Heart left ventricle (tissue), 16 donors: ENCODE measurements at regions not wholly inside any gene's neighbourhood (a gene's known extent, or its start where the extent isn't known, plus 50 kb on each side); places are given as distances from the start of the nearest gene placed in this dataset.

Experiments
- ATAC-seq, 4 donors: fragments of 200-7000 bp; cut with Tn5 transposase; one replicate each; pipeline ENCODE4 v1.9.1; 2020 to 2022; ENCODE audit warnings: moderate library complexity in 4 of 4, mild to moderate bottlenecking in 3 of 4, moderate number of reproducible peaks in 1 of 4
- DNase-seq, 5 donors: peaks; one replicate each; pipeline ENCODE4 v3.0.0-alpha.2; 2020
- H3K27ac ChIP-seq, 12 donors: fragments of 200-600 bp; sonication (generic) in 4 of 12; one replicate each; pipeline versions ENCODE4 v1.5.0 to v1.8.0; 2016 to 2022; ENCODE audit warnings: mild to moderate bottlenecking in 2 of 12
- H3K27me3 ChIP-seq, 9 donors: fragments of 200-600 bp; sonication (generic) in 2 of 9; one replicate each; pipeline versions ENCODE4 v1.5.1 to v1.8.0; 2016 to 2022; ENCODE audit warnings: mild to moderate bottlenecking in 3 of 9
- H3K36me3 ChIP-seq, 9 donors: fragments of 200-600 bp; sonication (generic) in 2 of 9; one replicate each; pipeline versions ENCODE4 v1.5.0 to v1.8.0; 2018 to 2022; ENCODE audit warnings: mild to moderate bottlenecking in 2 of 9
- H3K4me1 ChIP-seq, 12 donors: fragments of 200-600 bp; sonication (generic) in 4 of 12; one replicate each; pipeline versions ENCODE4 v1.5.0 to v1.8.0; 2016 to 2022; ENCODE audit warnings: mild to moderate bottlenecking in 3 of 12
- H3K4me3 ChIP-seq, 12 donors: fragments of 200-600 bp; sonication (generic) in 4 of 12; one replicate each; pipeline versions ENCODE4 v1.5.0 to v1.8.0; 2017 to 2022; ENCODE audit warnings: mild to moderate bottlenecking in 9 of 12, moderate library complexity in 4 of 12
- H3K9me3 ChIP-seq, 12 donors: fragments of 200-600 bp; sonication (generic) in 4 of 12; one replicate each; pipeline versions ENCODE4 v1.5.0 to v1.8.0; 2016 to 2022; ENCODE audit warnings: mild to moderate bottlenecking in 1 of 12
- POLR2A ChIP-seq, 2 donors: fragments of 450-650 bp; IDR thresholded peaks; one replicate each; pipeline ENCODE4 v1.6.1; 2017; ENCODE audit warnings: antibody characterized with exemption in 2 of 2, mild to moderate bottlenecking in 2 of 2, moderate library complexity in 2 of 2
- WGBS, 4 donors: extraction: QIAGEN DNeasy Blood & Tissue Kit in 2 of 4; methylation state at CpG; one replicate each; pipeline versions ENCODE4 v1.1.5 to v1.1.7; 2013 to 2018; 5-methylcytosine and 5-hydroxymethylcytosine counted together
- intact Hi-C, 10 donors: fragments of 100-400 bp; cut with DNase I; formaldehyde crosslinking; loops; one replicate each; pipeline versions ENCODE4 v1.11.1 to v1.14.2; 2022
- TF ChIP-seq, protein P1 (sequence below), 12 donors: fragments of 200-600 bp; sonication (generic) in 4 of 12; IDR thresholded peaks; one replicate each; pipeline versions ENCODE4 v1.5.0 to v1.8.0; 2018 to 2022; ENCODE audit warnings: antibody characterized with exemption in 12 of 12, mild to moderate bottlenecking in 5 of 12
- donor health status: ischemic (EF 13 %, LVEDD 7.1; RV severe dilation, severe dysfunction).
- donor health status: healthy with polysubstance abuse.
- donor health status: DM: no; HTN: yes; CAD: no.
- donor health status: DM: no; HTN: no; CAD: no.
- donor health status: ischemic (EF 25% LVEDD 6.9; RV normal size, moderate dysfunction).
- donor health status: ischemic (EF 25% LVEDD 5.7; RV mildly dilated, moderate dysfunction).
- donor health status: healthy.
- donor health status: DM: yes; HTN: yes; CAD: no.
- donor health status: ischemic (EF 35%, LVEDD 5.7; RV mildly dilated, moderate dysfunction).
- donor health status: nonischemic (EF 11% LVEDD 7.7; RV severe dilation, severe dysfunction).
- donor health status: DM: yes; HTN: yes; CAD: no.
- donor health status: PGD.
- donor health status: ischemic (EF 29% LVEDD 5.4; RV normal size, mild dysfunction).
- donor health status: nonischemic (EF 23%, LVEDD 6.1; RV moderate dilation, normal function).

DNA sequence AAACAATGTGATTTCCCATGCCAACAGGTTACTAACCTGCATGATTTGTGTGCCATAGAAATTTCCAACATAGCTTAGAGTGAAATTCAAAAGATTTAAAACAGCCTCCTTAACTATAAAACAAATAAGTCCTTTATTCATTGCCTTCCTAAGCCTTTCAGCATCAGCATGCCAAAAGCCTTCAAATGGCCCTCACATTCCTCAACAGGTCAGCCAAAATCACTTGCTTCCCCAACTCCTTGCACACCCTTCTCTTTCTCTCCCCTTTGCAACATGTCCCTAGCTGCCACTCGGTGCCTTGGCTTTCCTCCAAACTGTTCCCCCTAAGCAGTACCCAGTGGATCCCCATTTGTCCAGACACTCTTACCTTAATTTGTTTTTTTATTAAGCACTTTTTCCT lies 74.9 kb upstream of the PCDH19 start:
- no peak for ATAC-seq
- Histone ChIP-seq H3K27ac (no peak overlapping the region), H3K4me3 (no peak overlapping the region), H3K4me1 (no peaks in the 10 kb centered on the region), H3K36me3 (no peaks in the 10 kb centered on the region), H3K9me3 (no peaks in the 10 kb centered on the region), H3K27me3 (no peaks in the 10 kb centered on the region)
- WGBS, 4 donors = 60 to 84% (median 71%) methylated on average over 1 of the region's 1 CpG
- no peak for DNase-seq
- no peak for TF ChIP-seq POLR2A (IDR thresholded peaks at IDR 0.05)
- TF ChIP-seq, protein P1, sequence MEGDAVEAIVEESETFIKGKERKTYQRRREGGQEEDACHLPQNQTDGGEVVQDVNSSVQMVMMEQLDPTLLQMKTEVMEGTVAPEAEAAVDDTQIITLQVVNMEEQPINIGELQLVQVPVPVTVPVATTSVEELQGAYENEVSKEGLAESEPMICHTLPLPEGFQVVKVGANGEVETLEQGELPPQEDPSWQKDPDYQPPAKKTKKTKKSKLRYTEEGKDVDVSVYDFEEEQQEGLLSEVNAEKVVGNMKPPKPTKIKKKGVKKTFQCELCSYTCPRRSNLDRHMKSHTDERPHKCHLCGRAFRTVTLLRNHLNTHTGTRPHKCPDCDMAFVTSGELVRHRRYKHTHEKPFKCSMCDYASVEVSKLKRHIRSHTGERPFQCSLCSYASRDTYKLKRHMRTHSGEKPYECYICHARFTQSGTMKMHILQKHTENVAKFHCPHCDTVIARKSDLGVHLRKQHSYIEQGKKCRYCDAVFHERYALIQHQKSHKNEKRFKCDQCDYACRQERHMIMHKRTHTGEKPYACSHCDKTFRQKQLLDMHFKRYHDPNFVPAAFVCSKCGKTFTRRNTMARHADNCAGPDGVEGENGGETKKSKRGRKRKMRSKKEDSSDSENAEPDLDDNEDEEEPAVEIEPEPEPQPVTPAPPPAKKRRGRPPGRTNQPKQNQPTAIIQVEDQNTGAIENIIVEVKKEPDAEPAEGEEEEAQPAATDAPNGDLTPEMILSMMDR (IDR thresholded peaks at IDR 0.05) = no peak
- intact Hi-C loops = no loop called here

DNA sequence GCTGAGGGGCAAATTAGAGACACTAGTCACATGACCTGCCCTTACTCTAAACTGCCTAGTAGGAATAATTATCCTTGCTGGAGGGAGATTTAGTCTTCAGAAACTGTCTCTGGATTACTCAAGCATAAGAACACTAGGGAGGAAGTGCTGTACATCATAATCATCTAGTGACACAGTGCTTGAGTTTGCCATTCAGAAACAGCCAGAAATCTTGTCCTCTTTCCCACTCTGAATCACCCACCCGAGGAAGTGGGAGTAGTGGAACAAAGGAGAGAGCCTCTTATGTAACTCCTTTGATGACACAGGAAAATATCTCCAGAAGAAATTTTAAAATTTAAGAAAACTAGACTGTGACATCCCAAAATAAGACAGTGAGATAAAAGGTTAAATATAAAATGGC lies 69.3 kb upstream of the PCDH19 start:
- WGBS, 4 donors = 25 to 53% (median 37%) methylated on average over 1 of the region's 1 CpG
- Histone ChIP-seq H3K9me3 (no peaks in the 10 kb centered on the region), H3K36me3 (no peaks in the 10 kb centered on the region), H3K27me3 (no peaks in the 10 kb centered on the region), H3K4me3 (no peak overlapping the region), H3K4me1 (peaks cover 0 to 18% (median 0%) of the 10 kb centered on the region in 12 donors), H3K27ac (peak overlapping the region in 1 of 12 donors; percentile 9)
- intact Hi-C loops = no loop called here
- no peak for DNase-seq
- ATAC-seq = peak in 1 of 4 donors; percentile 20
- TF ChIP-seq POLR2A (IDR thresholded peaks at IDR 0.05) = no peak
- TF ChIP-seq, protein P1 (IDR thresholded peaks at IDR 0.05) = no peak

DNA sequence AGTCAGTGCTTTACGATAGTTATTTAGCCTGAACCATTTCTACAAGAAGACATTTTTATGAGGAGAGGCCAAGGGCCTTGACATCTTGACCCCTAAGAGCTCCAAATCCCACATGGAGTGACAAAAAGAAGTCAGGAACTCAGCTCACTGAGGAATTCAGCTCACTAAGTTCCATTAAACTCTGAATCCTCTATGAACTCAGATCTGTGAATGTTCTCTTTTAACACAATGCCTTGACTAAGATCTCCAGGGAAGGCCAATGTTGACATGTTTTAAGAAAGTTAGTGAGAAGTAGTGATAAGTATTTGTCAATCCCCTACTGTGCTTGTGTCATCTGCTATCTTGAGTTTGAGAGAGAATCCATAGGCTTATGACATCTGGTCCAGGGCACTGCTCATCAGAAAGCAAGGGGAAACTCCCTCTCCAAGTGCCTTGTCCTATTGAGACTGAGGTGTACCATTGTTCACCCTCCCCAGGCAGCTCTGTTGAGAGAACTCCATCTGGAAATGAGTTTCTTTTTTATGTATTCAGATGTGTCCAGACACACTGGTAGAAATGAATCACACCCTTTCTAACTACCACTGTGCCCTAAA lies 68.7 kb upstream of the PCDH19 start:
- Histone ChIP-seq H3K4me3 (no peak overlapping the region), H3K9me3 (no peaks in the 10 kb centered on the region), H3K27ac (peak overlapping the region in 4 of 12 donors; percentile 9 to 38 (median 23)), H3K4me1 (peaks cover 0 to 18% (median 0%) of the 10 kb centered on the region in 12 donors), H3K36me3 (no peaks in the 10 kb centered on the region), H3K27me3 (no peaks in the 10 kb centered on the region)
- no peak for TF ChIP-seq POLR2A (IDR thresholded peaks at IDR 0.05)
- TF ChIP-seq, protein P1 (IDR thresholded peaks at IDR 0.05) = no peak
- peak in 1 of 4 donors; percentile 18 for ATAC-seq
- WGBS, 4 donors = 68 to 77% (median 71%) methylated on average over 1 of the region's 1 CpG
- intact Hi-C loops = no loop called here
- peak in 1 of 5 donors; percentile 15 for DNase-seq

GRCh38 chrX:100477958-100478357 lies 67.9 kb upstream of the PCDH19 start:
- Histone ChIP-seq H3K27me3 (no peaks in the 10 kb centered on the region), H3K4me3 (no peak overlapping the region), H3K27ac (peak overlapping the region in 6 of 12 donors; percentile 11 to 43 (median 26)), H3K4me1 (peaks cover 0 to 18% (median 0%) of the 10 kb centered on the region in 12 donors), H3K36me3 (no peaks in the 10 kb centered on the region), H3K9me3 (no peaks in the 10 kb centered on the region)
- intact Hi-C loops = no loop called here
- 34 to 45% (median 40%) methylated on average over 4 of the region's 4 CpGs for WGBS, 4 donors
- TF ChIP-seq, protein P1 (IDR thresholded peaks at IDR 0.05) = no peak
- no peak for TF ChIP-seq POLR2A (IDR thresholded peaks at IDR 0.05)
- ATAC-seq (peak in 3 of 4 donors; percentile 33 to 64 (median 43)), DNase-seq (peak in 3 of 5 donors; percentile 17 to 34 (median 20))
